ENCODE measurements at regions not wholly inside any gene's neighbourhood (a gene's known extent, or its start where the extent isn't known, plus 50 kb on each side); places are given as distances from the start of the nearest gene placed in this dataset.

DNA sequence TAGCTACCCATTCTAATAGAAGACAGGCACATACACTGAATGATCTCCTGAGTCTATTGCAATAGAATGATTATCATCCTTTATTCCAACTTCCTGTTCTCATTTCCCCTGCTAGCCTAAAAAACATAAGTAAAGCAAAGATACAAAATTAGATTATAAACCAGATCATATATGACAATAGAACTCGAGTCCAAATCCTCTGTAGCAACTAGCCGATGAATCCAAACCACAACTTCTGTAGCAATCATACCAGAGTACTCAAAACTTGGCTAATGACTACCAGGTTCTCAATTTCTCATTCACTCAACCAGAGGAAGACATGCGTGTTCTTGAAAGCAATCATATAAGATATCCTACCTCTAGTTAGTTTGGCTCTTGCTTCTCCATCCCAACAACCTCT, 622.1 kb downstream of the PSAT1 start:
- intact Hi-C loops (cut with micrococcal nuclease; ENCODE audit: unreplicated experiment): no loop called here
- no TSS peak for BruUV-seq (replicated peaks)
- CTCF ChIA-PET: no interaction called here

DNA sequence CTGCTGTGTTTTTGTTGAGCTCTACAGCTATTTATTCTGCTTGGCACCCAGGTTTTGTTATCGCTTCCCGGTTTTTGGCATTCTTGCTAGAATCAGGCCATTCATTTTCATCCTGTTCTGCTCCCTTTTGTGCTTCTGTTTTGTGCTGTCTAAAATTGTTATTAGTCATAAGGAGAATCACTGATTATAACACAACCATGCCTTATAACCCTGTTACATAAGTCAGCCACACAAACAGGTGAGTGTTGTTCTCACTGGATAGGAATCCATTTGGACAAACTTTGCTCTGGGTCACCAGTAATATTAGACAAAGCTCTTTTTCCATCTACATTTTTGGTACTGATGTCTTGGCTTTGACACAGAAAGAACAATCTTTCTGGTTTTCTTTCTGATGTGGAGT, 622.8 kb downstream of the PSAT1 start:
- no peak overlapping the region for H3K4me3 ChIP-seq (ENCODE audit: low read depth, low read length, poor library complexity, severe bottlenecking)
- TF ChIP-seq EZH2 (IDR thresholded peaks at IDR 0.05; ENCODE audit: borderline replicate concordance, low read depth, low read length, poor library complexity, severe bottlenecking): no peak
- TF ChIP-seq, protein P1, sequence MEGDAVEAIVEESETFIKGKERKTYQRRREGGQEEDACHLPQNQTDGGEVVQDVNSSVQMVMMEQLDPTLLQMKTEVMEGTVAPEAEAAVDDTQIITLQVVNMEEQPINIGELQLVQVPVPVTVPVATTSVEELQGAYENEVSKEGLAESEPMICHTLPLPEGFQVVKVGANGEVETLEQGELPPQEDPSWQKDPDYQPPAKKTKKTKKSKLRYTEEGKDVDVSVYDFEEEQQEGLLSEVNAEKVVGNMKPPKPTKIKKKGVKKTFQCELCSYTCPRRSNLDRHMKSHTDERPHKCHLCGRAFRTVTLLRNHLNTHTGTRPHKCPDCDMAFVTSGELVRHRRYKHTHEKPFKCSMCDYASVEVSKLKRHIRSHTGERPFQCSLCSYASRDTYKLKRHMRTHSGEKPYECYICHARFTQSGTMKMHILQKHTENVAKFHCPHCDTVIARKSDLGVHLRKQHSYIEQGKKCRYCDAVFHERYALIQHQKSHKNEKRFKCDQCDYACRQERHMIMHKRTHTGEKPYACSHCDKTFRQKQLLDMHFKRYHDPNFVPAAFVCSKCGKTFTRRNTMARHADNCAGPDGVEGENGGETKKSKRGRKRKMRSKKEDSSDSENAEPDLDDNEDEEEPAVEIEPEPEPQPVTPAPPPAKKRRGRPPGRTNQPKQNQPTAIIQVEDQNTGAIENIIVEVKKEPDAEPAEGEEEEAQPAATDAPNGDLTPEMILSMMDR (conservative IDR thresholded peaks at IDR 0.05; ENCODE audit: low read depth, low read length): no peak
- no peaks in the 10 kb centered on the region for H3K36me3 ChIP-seq (ENCODE audit: insufficient read depth, low read length, poor library complexity, severe bottlenecking)
- DNase-seq (ENCODE audit: low spot score): no peak
- intact Hi-C loops (cut with micrococcal nuclease; ENCODE audit: unreplicated experiment): no loop called here
- CTCF ChIA-PET: no interaction called here
- H3K27me3 ChIP-seq (replicated peaks; ENCODE audit: insufficient read depth, low read depth, low read length, poor library complexity): no peaks in the 10 kb centered on the region
- H3K4me1 ChIP-seq (ENCODE audit: insufficient read depth, low read length, poor library complexity, severe bottlenecking): no peaks in the 10 kb centered on the region
- no TSS peak for BruUV-seq (replicated peaks)
- no peak overlapping the region for H3K27ac ChIP-seq (ENCODE audit: low read depth, low read length, poor library complexity, severe bottlenecking)
- H3K9me3 ChIP-seq (ENCODE audit: low read depth, low read length, poor library complexity, severe bottlenecking): peaks cover 5% of the 10 kb centered on the region
- POLR2A ChIA-PET (ENCODE audit: low non-redundant PET): no interaction called here

More for the DNA sequence above, 622.1 kb downstream of the PSAT1 start:
- POLR2A ChIA-PET (ENCODE audit: low non-redundant PET): no interaction called here
- H3K4me3 ChIP-seq (ENCODE audit: low read depth, low read length, poor library complexity, severe bottlenecking): no peak overlapping the region
- no peaks in the 10 kb centered on the region for H3K27me3 ChIP-seq (replicated peaks; ENCODE audit: insufficient read depth, low read depth, low read length, poor library complexity)
- no peaks in the 10 kb centered on the region for H3K4me1 ChIP-seq (ENCODE audit: insufficient read depth, low read length, poor library complexity, severe bottlenecking)
- no peak for TF ChIP-seq EZH2 (IDR thresholded peaks at IDR 0.05; ENCODE audit: borderline replicate concordance, low read depth, low read length, poor library complexity, severe bottlenecking)
- TF ChIP-seq, protein P1 (conservative IDR thresholded peaks at IDR 0.05; ENCODE audit: low read depth, low read length): no peak
- H3K27ac ChIP-seq (ENCODE audit: low read depth, low read length, poor library complexity, severe bottlenecking): no peak overlapping the region
- H3K36me3 ChIP-seq (ENCODE audit: insufficient read depth, low read length, poor library complexity, severe bottlenecking): no peaks in the 10 kb centered on the region
- DNase-seq (ENCODE audit: low spot score): peak; percentile 66
- H3K9me3 ChIP-seq (ENCODE audit: low read depth, low read length, poor library complexity, severe bottlenecking): peaks cover 5% of the 10 kb centered on the region

DNA sequence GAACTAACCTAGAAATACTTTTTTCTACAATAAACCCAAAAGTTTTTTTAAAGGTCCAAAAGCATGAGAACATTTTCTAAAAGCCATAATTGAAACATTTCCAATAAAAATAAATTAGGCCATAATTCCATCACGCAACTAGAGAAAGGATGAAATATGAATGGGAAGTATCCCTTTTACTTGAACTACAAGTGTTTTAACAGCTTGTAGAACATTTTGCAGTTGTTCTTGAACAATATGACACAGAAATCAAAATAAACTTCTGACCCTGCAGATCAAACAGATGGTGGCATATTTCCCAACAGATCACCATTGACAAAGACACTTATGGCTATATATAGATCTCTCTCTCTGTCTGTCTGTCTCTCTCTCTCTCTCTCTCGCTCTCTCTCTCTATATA, 624.4 kb downstream of the PSAT1 start:
- BruUV-seq (replicated peaks): no TSS peak
- intact Hi-C loops (cut with micrococcal nuclease; ENCODE audit: unreplicated experiment): no loop called here
- no peaks in the 10 kb centered on the region for H3K36me3 ChIP-seq (ENCODE audit: insufficient read depth, low read length, poor library complexity, severe bottlenecking)
- H3K27me3 ChIP-seq (replicated peaks; ENCODE audit: insufficient read depth, low read depth, low read length, poor library complexity): no peaks in the 10 kb centered on the region
- DNase-seq (ENCODE audit: low spot score): no peak
- TF ChIP-seq, protein P1 (conservative IDR thresholded peaks at IDR 0.05; ENCODE audit: low read depth, low read length): no peak
- no peak for TF ChIP-seq EZH2 (IDR thresholded peaks at IDR 0.05; ENCODE audit: borderline replicate concordance, low read depth, low read length, poor library complexity, severe bottlenecking)
- H3K9me3 ChIP-seq (ENCODE audit: low read depth, low read length, poor library complexity, severe bottlenecking): peaks cover 5% of the 10 kb centered on the region
- POLR2A ChIA-PET (ENCODE audit: low non-redundant PET): no interaction called here
- CTCF ChIA-PET: no interaction called here
- H3K27ac ChIP-seq (ENCODE audit: low read depth, low read length, poor library complexity, severe bottlenecking): no peak overlapping the region
- no peak overlapping the region for H3K4me3 ChIP-seq (ENCODE audit: low read depth, low read length, poor library complexity, severe bottlenecking)
- no peaks in the 10 kb centered on the region for H3K4me1 ChIP-seq (ENCODE audit: insufficient read depth, low read length, poor library complexity, severe bottlenecking)

Data from A673 (cell line).